Calu3 (cell line): ENCODE measurements at regions not wholly inside any gene's neighbourhood (a gene's known extent, or its start where the extent isn't known, plus 50 kb on each side); places are given as distances from the start of the nearest gene placed in this dataset.

Experiments used
- BruUV-seq: library from RNA; stranded (reverse); fragments of 400-500 nt; replicated peaks from 2 replicates; lab custom pipeline; 2021; lab: Mats Ljungman, UMichigan
- CTCF ChIA-PET: fragments of 300-600 bp; sonication (Branson Sonifier 250); formaldehyde crosslinking; loops from one replicate; lab custom pipeline; 2022; ENCODE audit warnings: antibody characterized with exemption; lab: Charles Lee
- DNase-seq: peaks from one replicate; pipeline ENCODE4 v3.0.0; 2022
- H3K27ac Mint-ChIP-seq: one replicate; pipeline ENCODE4 v1.8.0; 2022; ENCODE audit warnings: mixed read lengths; ENCODE audit not compliant: unreplicated experiment
- H3K27me3 Mint-ChIP-seq: one replicate; pipeline ENCODE4 v1.8.0; 2022; ENCODE audit warnings: mixed read lengths; ENCODE audit not compliant: unreplicated experiment
- H3K36me3 Mint-ChIP-seq: one replicate; pipeline ENCODE4 v1.8.0; 2022; ENCODE audit warnings: mild to moderate bottlenecking, moderate library complexity, mixed read lengths; ENCODE audit not compliant: insufficient read depth, unreplicated experiment
- H3K4me1 Mint-ChIP-seq: one replicate; pipeline ENCODE4 v1.8.0; 2022; ENCODE audit warnings: mild to moderate bottlenecking, low read depth, mixed read lengths; ENCODE audit not compliant: unreplicated experiment
- H3K4me3 Mint-ChIP-seq: one replicate; pipeline ENCODE4 v1.8.0; 2022; ENCODE audit warnings: mild to moderate bottlenecking, low read depth, moderate library complexity, mixed read lengths; ENCODE audit not compliant: unreplicated experiment
- H3K9me3 Mint-ChIP-seq: one replicate; pipeline ENCODE4 v1.8.0; 2022; ENCODE audit warnings: low read depth, mixed read lengths; ENCODE audit not compliant: unreplicated experiment
- CTCF ChIP-seq: fragments of 200-600 bp; IDR thresholded peaks from one replicate; pipeline ENCODE4 v1.8.0; 2022; ENCODE audit warnings: antibody characterized with exemption; ENCODE audit not compliant: unreplicated experiment
- intact Hi-C: fragments of 100-400 bp; cut with micrococcal nuclease; formaldehyde crosslinking; loops from one replicate; pipeline ENCODE4 v1.10.0; 2022; ENCODE audit not compliant: unreplicated experiment

GRCh38 chr5:3024976-3025375, 273.5 kb upstream of the IRX2 start:
- TF ChIP-seq CTCF, result no peak
- no peak overlapping the region for H3K27ac Mint-ChIP-seq
- no peaks in the 10 kb centered on the region for H3K36me3 Mint-ChIP-seq
- no peaks in the 10 kb centered on the region for H3K27me3 Mint-ChIP-seq
- intact Hi-C loops, result no loop called here
- CTCF ChIA-PET, result no interaction called here
- no peak for DNase-seq
- no peak overlapping the region for H3K4me3 Mint-ChIP-seq
- no peaks in the 10 kb centered on the region for H3K4me1 Mint-ChIP-seq
- peaks cover 12% of the 10 kb centered on the region for H3K9me3 Mint-ChIP-seq
- BruUV-seq, result no TSS peak

- no peaks in the 10 kb centered on the region for H3K4me1 Mint-ChIP-seq
- no peaks in the 10 kb centered on the region for H3K36me3 Mint-ChIP-seq
- H3K27me3 Mint-ChIP-seq, result no peaks in the 10 kb centered on the region
- peaks cover 12% of the 10 kb centered on the region for H3K9me3 Mint-ChIP-seq
- no peak overlapping the region for H3K27ac Mint-ChIP-seq
- TF ChIP-seq CTCF, result no peak
- CTCF ChIA-PET, result no interaction called here
- H3K4me3 Mint-ChIP-seq, result no peak overlapping the region
- no peak for DNase-seq
- intact Hi-C loops, result no loop called here
- BruUV-seq, result no TSS peak
Observed at GRCh38 chr5:3024554-3024953, 273.1 kb upstream of the IRX2 start.

- no peak overlapping the region for H3K4me3 Mint-ChIP-seq
- H3K4me1 Mint-ChIP-seq, result no peaks in the 10 kb centered on the region
- DNase-seq, result no peak
- H3K36me3 Mint-ChIP-seq, result no peaks in the 10 kb centered on the region
- H3K9me3 Mint-ChIP-seq, result peaks cover 12% of the 10 kb centered on the region
- CTCF ChIA-PET, result no interaction called here
- BruUV-seq, result no TSS peak
- no peak for TF ChIP-seq CTCF
- intact Hi-C loops, result no loop called here
- H3K27ac Mint-ChIP-seq, result no peak overlapping the region
- H3K27me3 Mint-ChIP-seq, result no peaks in the 10 kb centered on the region
Observed at GRCh38 chr5:3024126-3024525, 272.6 kb upstream of the IRX2 start.

GRCh38 chr5:3023656-3024055, 272.2 kb upstream of the IRX2 start:
- TF ChIP-seq CTCF, result no peak
- Mint-ChIP-seq H3K9me3 (peaks cover 14% of the 10 kb centered on the region), H3K4me3 (no peak overlapping the region), H3K27me3 (no peaks in the 10 kb centered on the region), H3K27ac (no peak overlapping the region), H3K36me3 (no peaks in the 10 kb centered on the region), H3K4me1 (no peaks in the 10 kb centered on the region)
- BruUV-seq, result no TSS peak
- CTCF ChIA-PET, result no interaction called here
- intact Hi-C loops, result no loop called here
- no peak for DNase-seq

GRCh38 chr5:3022665-3023064, 271.2 kb upstream of the IRX2 start:
- peaks cover 10% of the 10 kb centered on the region for H3K9me3 Mint-ChIP-seq
- H3K4me1 Mint-ChIP-seq, result no peaks in the 10 kb centered on the region
- CTCF ChIA-PET, result no interaction called here
- no peak overlapping the region for H3K4me3 Mint-ChIP-seq
- TF ChIP-seq CTCF, result no peak
- BruUV-seq, result no TSS peak
- intact Hi-C loops, result no loop called here
- no peak overlapping the region for H3K27ac Mint-ChIP-seq
- no peaks in the 10 kb centered on the region for H3K36me3 Mint-ChIP-seq
- no peaks in the 10 kb centered on the region for H3K27me3 Mint-ChIP-seq
- no peak for DNase-seq
